NCI-H1092 treated with DMSO at 0.1 percent for 48 hours (cell line): ENCODE measurements at regions not wholly inside any gene's neighbourhood (a gene's known extent, or its start where the extent isn't known, plus 50 kb on each side); places are given as distances from the start of the nearest gene placed in this dataset.
"Not testable (repeated sequence)": the region's sequence is repeated elsewhere in the genome, so short reads cannot be mapped to it uniquely, and the experiment has no call there.

Experiments used
- DNase-seq: peaks from one replicate; lab custom pipeline; 2025; lab: John Stamatoyannopoulos, UW

DNA sequence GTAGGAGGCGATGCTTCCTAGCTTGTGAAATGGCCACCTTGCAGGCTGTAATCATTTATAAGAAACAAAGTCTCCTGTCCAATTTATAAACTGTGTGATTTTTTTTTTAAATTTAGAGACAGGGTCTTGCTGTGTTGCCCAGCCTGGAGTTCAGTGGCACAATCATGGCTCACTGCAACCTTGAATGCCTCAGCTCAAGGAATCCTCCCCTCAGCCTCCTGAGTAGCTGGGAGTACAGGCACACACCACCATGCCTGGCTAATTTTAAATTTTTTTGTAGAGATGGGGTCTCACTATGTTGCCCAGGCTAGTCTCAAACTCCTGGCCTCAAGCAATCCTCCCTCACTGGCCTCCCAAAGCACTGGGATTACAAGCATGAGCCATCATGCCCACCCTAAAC lies 150.1 kb downstream of the PTPRU start:
- not testable (repeated sequence) for DNase-seq

DNA sequence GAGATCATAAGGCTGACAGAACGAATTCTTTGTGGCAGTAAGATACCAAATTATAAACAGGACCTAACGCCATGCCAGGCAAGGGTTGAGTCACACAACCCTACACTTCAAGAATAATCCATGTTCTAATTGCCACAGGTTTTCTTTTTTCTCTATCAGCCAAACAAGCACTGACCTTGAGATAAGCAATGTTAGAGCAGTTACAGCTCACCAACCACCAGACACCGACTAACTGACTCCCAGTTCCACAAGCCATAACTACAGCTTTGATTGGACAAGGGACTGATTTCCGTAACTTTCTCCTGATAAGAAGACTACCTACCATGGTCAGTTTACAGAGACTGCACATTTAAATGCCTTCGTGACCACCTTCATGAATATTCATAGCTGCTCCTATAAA lies 149.6 kb downstream of the PTPRU start:
- no peak for DNase-seq

DNA sequence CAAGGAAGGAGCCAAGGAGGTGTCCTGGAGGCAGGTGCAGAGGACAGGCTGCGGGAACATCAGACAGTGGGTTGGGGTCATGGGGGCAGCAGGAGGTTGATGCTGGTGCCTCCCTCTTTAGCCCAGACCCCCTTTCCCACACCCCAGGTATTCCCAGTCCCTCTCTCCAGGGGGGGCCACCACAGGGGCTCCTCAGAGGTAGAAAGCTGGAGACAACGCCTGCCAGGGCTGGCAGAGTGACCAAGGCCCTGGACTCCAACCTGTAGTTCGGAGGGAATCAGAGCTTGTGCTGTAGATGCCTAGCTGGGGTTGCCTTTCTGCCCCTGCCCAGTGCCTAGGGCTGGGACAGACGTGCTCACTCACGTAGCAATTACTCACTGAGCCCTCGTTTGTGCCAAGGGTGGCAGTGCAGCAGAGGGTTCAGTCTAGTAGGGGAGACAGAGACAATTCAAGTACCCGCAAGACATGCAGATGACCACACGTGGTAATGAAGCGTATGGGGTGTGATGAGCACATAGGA lies 148.2 kb downstream of the PTPRU start:
- no peak for DNase-seq

DNA sequence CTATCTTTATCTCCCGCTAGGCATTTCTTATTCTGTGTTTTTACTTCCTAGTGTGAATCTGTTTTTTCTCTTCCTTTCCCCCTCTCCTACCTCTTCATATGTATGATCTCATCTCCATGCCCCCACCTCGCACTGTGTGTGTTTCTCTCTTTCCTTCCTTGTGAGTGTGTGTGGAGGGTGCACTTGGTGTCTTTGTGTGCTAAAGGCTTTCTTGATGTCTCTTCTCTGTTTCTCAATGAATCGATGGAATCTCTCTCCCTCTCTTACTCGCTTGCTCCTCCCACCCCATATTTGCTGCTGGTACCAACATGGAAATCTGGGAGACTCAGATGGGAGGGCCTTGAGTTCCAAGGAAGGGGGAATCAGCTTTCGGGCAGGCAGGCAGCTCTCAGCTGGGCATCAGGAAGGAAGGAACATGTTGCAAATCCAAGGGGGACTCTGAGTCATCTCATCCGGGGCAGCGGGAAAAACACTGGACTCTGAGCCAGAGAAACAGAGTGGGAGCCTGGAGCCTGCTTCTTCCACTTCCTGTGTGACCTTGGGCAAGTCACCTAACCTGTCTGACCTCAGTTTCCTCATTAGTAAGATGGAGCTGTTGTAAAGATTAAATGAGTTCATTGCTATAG lies 147.5 kb downstream of the PTPRU start:
- no peak for DNase-seq

DNA sequence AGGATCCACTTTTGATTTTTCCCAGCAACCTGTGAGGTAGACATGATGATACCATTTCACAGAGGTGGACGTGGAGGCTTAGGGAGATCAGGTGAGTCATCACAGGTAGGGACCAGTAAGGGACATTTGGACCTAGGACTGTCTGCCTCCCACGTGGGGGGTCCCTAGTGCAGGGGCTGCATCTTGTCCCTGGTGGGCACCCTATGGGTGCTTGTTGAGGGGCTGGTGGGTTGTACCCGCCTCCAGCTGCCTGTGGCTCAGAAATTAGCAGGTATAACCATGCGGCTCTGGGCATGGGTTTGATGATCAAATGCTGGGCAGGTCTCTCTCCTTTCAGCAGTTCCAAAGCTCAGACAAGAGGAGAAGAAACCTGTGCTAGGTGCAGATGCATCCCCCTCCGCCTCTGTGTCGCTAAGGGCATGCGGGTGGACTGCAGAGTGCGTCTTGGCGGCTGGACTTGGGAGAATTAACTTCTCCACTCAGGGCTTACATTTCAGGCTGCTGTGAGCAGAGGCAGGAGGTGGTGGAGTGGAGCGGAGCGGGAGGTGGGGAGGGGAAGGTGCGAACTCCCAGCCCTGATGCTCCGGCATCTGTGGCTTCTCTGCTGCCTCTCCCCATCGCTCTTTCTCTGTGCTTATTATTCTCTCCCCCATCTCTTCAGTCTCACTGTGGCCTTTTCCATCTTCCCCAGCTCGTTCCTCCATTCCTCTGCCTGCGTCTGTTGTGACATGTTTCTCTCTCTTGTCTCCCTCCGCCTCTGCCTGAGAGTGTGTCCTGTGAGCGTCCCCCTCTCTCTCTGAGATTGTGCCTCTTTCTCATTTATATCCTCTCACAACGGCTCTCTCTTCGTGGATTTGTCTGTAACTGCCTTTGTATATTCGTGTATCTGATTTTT lies 146.8 kb downstream of the PTPRU start:
- no peak for DNase-seq

DNA sequence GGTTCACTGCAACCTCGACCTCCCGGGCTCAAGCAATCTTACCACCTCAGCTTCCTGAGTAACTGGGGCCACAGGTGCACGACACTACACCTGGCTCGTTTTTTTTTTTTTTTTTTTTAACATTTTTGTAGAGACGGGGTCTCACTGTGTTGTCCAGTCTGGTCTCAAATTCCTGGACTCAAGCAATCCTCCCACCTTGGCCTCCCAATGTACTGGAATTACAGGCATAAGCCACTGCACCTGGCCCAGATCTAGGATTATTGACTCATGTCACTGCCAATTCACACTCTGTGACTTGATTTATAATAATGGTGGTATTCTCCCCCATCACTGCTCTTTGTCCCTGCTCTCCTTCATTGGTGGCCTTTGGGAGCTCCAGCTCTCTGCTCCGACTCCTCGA lies 145.1 kb downstream of the PTPRU start:
- no peak for DNase-seq

DNA sequence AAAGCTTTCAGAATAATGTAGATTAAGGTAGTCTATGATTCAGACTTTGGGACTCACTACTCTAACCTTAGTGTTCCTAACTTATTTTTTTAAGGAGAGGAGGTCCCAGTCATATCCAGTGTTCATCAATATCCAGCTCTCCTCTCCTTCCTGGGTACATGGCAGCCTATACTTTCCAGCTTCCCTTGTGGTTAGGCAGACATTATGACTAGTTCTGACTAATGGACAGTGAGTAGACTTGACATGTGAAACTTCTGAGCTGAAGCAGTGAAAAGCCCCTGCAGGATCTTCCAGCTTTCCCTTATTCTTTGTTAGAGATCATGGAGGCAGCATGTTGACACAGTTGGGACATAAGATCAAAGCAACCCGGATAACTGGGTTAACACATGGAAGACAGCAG lies 144.2 kb downstream of the PTPRU start:
- no peak for DNase-seq

DNA sequence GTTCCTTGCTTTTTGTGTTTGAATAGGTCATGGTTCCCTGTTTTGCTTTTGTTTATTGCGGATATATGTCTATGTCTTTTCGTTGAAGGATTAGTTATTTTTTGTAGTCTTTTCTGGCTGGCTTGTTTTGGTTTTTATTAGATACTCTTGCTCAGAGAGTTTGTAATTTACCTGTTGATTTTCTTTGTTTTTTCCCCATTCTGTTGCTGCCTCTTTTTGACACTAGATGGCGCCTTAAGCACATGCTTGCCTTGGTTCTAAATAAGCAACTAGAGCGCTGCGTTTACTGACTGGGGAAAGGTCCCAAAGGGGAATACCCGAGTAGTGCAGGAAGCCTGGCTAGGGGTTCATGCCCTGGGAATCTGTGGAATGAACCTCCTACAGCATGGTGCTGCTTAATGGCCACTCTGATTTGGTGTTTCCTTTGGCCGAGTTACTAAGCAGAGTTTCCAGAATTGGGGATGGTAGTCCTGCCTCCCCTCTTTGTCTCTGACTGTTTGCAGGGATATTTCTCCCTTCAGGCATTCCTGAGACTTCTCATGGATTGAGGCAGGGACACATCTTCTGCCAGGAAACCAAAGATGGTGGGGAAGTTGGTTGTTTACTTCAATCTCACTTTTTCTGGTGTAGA lies 143.2 kb downstream of the PTPRU start:
- DNase-seq: peak; percentile 14
